ENCODE measurements at regions not wholly inside any gene's neighbourhood (a gene's known extent, or its start where the extent isn't known, plus 50 kb on each side); places are given as distances from the start of the nearest gene placed in this dataset.

GRCh38 chr10:24791084-24791726 is 67.5 kb upstream of the ARHGAP21 start:
- no peaks in the 10 kb centered on the region for H3K79me2 ChIP-seq (ENCODE audit: insufficient read depth, low read depth, low read length)
- H3K9me2 ChIP-seq (ENCODE audit: insufficient read depth, low read length): no peaks in the 10 kb centered on the region
- intact Hi-C loops (cut with micrococcal nuclease; ENCODE audit: unreplicated experiment): no loop called here
- H3K4me1 ChIP-seq (ENCODE audit: insufficient read depth, low read length, poor library complexity, severe bottlenecking): no peaks in the 10 kb centered on the region
- H3K27ac ChIP-seq (ENCODE audit: low read depth, low read length, poor library complexity, severe bottlenecking): no peak overlapping the region
- BruUV-seq (replicated peaks): no TSS peak
- H3K4me2 ChIP-seq (ENCODE audit: low read length): no peak overlapping the region
- no peak overlapping the region for H2AFZ ChIP-seq (ENCODE audit: low read length)
- ChIA-PET CTCF (ENCODE audit: unreplicated experiment) (no interaction called here), POLR2A (no interaction called here)
- no peak for TF ChIP-seq EZH2phosphoT487 (IDR thresholded peaks at IDR 0.05; ENCODE audit: borderline replicate concordance, low read depth, low read length)
- no peak for TF ChIP-seq CTCF (conservative IDR thresholded peaks at IDR 0.05; ENCODE audit: low read length)
- H4K20me1 ChIP-seq (ENCODE audit: insufficient read depth, low read length): no peaks in the 10 kb centered on the region
- no peaks in the 10 kb centered on the region for H3K9me3 ChIP-seq (ENCODE audit: low read length)
- DNase-seq (ENCODE audit: low spot score): no peak
- H3K4me3 ChIP-seq (ENCODE audit: low read depth, low read length, poor library complexity, severe bottlenecking): no peak overlapping the region
- no peaks in the 10 kb centered on the region for H3K36me3 ChIP-seq (ENCODE audit: insufficient read depth, low read length)

- TF ChIP-seq CTCF (conservative IDR thresholded peaks at IDR 0.05; ENCODE audit: low read length) (no peak), EZH2phosphoT487 (IDR thresholded peaks at IDR 0.05; ENCODE audit: borderline replicate concordance, low read depth, low read length) (no peak)
Observed at GRCh38 chr10:24790599-24790998, 66.9 kb upstream of the ARHGAP21 start.

GRCh38 chr10:24790073-24790472 is 66.4 kb upstream of the ARHGAP21 start:
- CTCF ChIA-PET (ENCODE audit: unreplicated experiment): no interaction called here
- BruUV-seq (replicated peaks): no TSS peak
- Histone ChIP-seq H3K9me3 (ENCODE audit: low read length) (no peaks in the 10 kb centered on the region), H3K4me2 (ENCODE audit: low read length) (no peak overlapping the region), H4K20me1 (ENCODE audit: insufficient read depth, low read length) (no peaks in the 10 kb centered on the region), H3K36me3 (ENCODE audit: insufficient read depth, low read length) (no peaks in the 10 kb centered on the region), H3K27ac (ENCODE audit: low read depth, low read length, poor library complexity, severe bottlenecking) (no peak overlapping the region), H3K4me3 (ENCODE audit: low read depth, low read length, poor library complexity, severe bottlenecking) (no peak overlapping the region), H3K9me2 (ENCODE audit: insufficient read depth, low read length) (no peaks in the 10 kb centered on the region), H3K79me2 (ENCODE audit: insufficient read depth, low read depth, low read length) (no peaks in the 10 kb centered on the region), H2AFZ (ENCODE audit: low read length) (no peak overlapping the region), H3K4me1 (ENCODE audit: insufficient read depth, low read length, poor library complexity, severe bottlenecking) (no peaks in the 10 kb centered on the region)
- intact Hi-C loops (cut with micrococcal nuclease; ENCODE audit: unreplicated experiment): no loop called here
- no peak for DNase-seq (ENCODE audit: low spot score)
- TF ChIP-seq EZH2phosphoT487 (IDR thresholded peaks at IDR 0.05; ENCODE audit: borderline replicate concordance, low read depth, low read length): no peak
- no peak for TF ChIP-seq CTCF (conservative IDR thresholded peaks at IDR 0.05; ENCODE audit: low read length)
- POLR2A ChIA-PET: no interaction called here

More at GRCh38 chr10:24790599-24790998, 66.9 kb upstream of the ARHGAP21 start:
- H3K36me3 ChIP-seq (ENCODE audit: insufficient read depth, low read length): no peaks in the 10 kb centered on the region
- no TSS peak for BruUV-seq (replicated peaks)
- H3K9me3 ChIP-seq (ENCODE audit: low read length): no peaks in the 10 kb centered on the region
- H4K20me1 ChIP-seq (ENCODE audit: insufficient read depth, low read length): no peaks in the 10 kb centered on the region
- CTCF ChIA-PET (ENCODE audit: unreplicated experiment): no interaction called here
- DNase-seq (ENCODE audit: low spot score): no peak
- intact Hi-C loops (cut with micrococcal nuclease; ENCODE audit: unreplicated experiment): no loop called here
- no peak overlapping the region for H3K4me3 ChIP-seq (ENCODE audit: low read depth, low read length, poor library complexity, severe bottlenecking)
- H3K4me1 ChIP-seq (ENCODE audit: insufficient read depth, low read length, poor library complexity, severe bottlenecking): no peaks in the 10 kb centered on the region
- no peak overlapping the region for H2AFZ ChIP-seq (ENCODE audit: low read length)
- POLR2A ChIA-PET: no interaction called here
- H3K4me2 ChIP-seq (ENCODE audit: low read length): no peak overlapping the region
- H3K9me2 ChIP-seq (ENCODE audit: insufficient read depth, low read length): no peaks in the 10 kb centered on the region
- H3K79me2 ChIP-seq (ENCODE audit: insufficient read depth, low read depth, low read length): no peaks in the 10 kb centered on the region
- no peak overlapping the region for H3K27ac ChIP-seq (ENCODE audit: low read depth, low read length, poor library complexity, severe bottlenecking)
